LNCaP clone FGC (cell line): ENCODE measurements at regions not wholly inside any gene's neighbourhood (a gene's known extent, or its start where the extent isn't known, plus 50 kb on each side); places are given as distances from the start of the nearest gene placed in this dataset.

Experiments used
- DNase-seq: peaks from one replicate; pipeline ENCODE4 v3.0.0-alpha.2; 2011; ENCODE audit warnings: low read depth
- H3K4me3 ChIP-seq: 2 replicates; pipeline ENCODE4 v1.5.1; 2011; ENCODE audit warnings: mild to moderate bottlenecking, low read depth, low read length, control low read depth
- CTCF ChIP-seq: IDR thresholded peaks from 2 replicates; pipeline ENCODE4 v1.5.1; 2012; ENCODE audit warnings: mild to moderate bottlenecking; ENCODE audit not compliant: control insufficient read depth, insufficient read depth; ENCODE audit errors: extremely low read depth

DNA sequence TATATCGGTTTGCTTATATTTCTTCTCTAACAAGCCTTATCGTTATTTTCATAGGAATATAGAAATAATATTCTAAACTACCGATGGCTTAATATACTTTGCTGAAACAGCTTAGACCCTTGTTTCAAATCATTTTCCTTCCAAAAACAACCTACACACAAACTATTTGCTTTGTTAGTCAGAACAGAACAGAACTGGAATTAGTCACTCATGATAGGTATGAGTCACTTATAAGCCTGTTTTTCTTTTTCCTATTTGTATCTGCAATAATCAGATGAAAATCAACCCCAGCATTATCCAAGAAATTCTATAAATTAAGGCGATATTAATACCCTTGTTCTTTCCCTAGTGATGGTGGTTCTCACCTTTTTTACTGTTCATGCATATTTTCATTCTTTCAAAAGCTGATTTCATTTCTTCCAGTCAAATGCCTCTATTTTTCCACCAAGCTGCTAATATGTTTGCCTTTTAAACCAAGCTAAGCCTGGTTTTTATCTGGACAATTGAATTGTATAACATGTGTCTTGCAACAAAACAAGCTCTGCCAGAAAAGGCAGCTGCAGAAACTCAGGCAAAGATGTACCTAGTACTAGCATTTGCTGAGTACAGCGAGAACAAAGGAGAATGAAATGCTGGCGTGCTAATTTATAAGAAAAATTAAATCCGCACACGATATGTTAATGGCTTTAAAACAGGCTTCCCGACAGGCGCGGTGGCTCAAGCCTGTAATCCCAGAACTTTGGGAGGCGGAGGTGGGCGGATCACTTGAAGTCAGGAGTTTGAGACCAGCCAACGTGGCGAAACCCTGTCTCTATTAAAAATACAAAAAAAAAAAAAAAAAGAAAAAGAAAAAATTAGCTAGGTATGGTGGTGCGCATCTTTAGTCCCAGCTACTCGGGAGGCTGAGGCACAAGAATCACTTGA is 1418.2 kb downstream of the AACS start:
- no peak overlapping the region for H3K4me3 ChIP-seq
- TF ChIP-seq CTCF = no peak
- DNase-seq = no peak

DNA sequence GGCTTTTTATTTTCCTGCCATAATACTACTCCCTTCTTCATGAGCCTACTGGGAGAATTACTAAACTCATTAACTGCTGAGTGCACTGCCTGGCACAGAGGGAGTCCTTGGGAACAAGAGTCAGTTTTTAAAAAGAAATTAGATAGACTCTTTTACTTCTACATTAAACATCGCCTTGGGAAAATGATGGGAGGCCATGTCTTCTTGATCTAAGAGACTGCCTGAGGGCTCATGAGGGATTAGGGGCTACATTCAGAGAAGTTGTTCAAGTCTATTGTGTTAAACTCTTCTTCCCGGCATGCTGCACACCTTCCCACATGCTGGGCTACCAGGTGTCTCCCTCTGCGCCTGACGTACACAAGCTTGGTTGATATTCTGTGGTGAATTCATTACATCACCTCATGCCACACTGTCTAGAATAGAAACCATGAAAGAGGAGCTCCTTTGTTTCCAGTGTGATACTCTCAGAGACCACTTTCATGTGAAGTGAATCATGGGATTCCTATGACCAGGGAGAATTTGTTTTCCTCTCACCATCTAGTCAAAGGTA is 1422.3 kb downstream of the AACS start:
- no peak for TF ChIP-seq CTCF
- DNase-seq = no peak
- H3K4me3 ChIP-seq = no peak overlapping the region

DNA sequence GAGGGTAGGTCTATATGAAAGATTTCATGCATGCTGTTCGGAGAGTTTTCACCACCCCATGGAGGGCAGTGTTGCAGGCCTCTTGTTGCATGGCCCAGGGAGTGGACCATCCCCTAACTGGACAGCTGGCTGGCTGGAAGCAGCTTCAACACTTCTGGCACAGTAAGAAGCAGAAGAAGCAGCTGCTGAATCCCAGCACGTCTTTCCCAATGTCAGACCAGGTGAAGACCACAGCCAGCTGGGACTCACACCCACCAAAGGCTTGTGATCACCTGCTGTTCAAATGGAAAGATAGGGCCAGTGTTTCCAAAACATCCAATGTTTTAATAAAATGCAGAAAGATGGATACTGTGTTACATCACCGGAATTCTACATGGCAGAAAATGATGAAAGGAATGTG is 1423.6 kb downstream of the AACS start:
- H3K4me3 ChIP-seq = no peak overlapping the region
- no peak for TF ChIP-seq CTCF

GRCh38 chr12:126492181-126492580 is 1426.9 kb downstream of the AACS start:
- TF ChIP-seq CTCF = no peak
- no peak overlapping the region for H3K4me3 ChIP-seq
- DNase-seq = no peak

More for the DNA sequence above, 1423.6 kb downstream of the AACS start:
- DNase-seq = no peak

DNA sequence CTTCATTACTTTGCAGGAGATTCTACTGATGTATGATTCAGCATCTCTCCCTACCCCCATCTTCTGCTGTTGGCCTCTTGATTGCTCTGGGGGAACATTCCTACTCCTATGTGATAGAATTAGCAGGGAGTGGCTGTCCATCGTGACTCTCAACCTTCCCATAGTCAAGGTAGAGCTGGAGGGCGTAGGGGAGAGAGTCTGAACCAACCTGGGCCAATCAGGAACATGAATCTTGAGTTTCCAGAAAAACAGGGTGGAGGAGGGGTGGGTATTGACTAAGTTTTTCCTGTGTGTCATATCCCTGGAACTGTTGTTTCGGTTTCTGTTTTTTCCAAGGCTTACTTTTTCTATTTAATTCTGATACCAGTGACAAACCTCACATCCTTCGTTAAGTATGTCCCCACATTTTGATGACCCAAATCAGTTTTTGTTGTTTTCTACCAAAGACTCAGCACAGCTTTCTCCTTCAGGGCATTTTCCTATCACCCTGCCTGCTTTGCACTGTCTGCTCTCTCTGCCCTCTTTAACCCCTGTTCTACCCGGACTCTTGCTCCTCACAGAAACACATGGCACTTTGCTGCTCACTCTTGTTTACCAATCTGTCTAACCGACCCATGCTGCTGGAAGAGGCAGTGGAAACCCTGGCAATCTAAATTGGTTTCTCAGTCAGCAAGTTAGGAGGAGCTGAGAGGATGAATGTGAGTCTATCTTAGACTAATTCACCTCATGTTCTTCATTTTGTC is 1428.3 kb downstream of the AACS start:
- no peak for DNase-seq
- no peak overlapping the region for H3K4me3 ChIP-seq
- TF ChIP-seq CTCF = no peak

DNA sequence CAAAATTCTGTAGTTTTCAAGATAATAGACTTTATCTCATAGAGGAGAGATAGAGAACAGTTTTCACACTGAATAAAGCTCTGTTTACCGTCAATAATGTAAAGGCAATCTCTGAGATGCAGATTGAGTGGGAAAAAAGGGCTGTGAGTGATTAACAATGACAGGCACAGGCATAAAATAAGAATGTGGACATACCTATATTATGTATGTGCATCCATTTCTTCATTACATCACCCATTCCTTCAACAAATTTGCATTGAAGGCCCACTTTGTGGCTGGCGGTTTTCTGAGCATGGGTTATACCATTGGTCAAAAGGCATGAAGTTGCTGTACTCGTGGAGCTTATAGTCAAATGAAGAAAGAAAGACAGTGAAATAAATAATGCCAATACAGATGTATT is 1431.0 kb downstream of the AACS start:
- H3K4me3 ChIP-seq = no peak overlapping the region
- no peak for TF ChIP-seq CTCF
- DNase-seq = no peak
